B cell (primary cell): ENCODE measurements at regions not wholly inside any gene's neighbourhood (a gene's known extent, or its start where the extent isn't known, plus 50 kb on each side); places are given as distances from the start of the nearest gene placed in this dataset.

Experiments used
- CTCF ChIP-seq: fragments of 200-600 bp; IDR thresholded peaks from one replicate; pipeline ENCODE4 v1.8.0; 2022; ENCODE audit warnings: antibody characterized with exemption, mild to moderate bottlenecking
- EZH2 ChIP-seq: IDR thresholded peaks from 2 replicates; pipeline ENCODE4 v1.6.1; 2012; ENCODE audit warnings: borderline replicate concordance, low read depth, mild to moderate bottlenecking, moderate library complexity, low read length; ENCODE audit not compliant: insufficient read depth, poor library complexity, severe bottlenecking

GRCh38 chr14:85263916-85264675, 265.8 kb upstream of the FLRT2 start:
- TF ChIP-seq CTCF (no peak), EZH2 (no peak)
